Uterus (tissue), 3 donors: ENCODE measurements at regions not wholly inside any gene's neighbourhood (a gene's known extent, or its start where the extent isn't known, plus 50 kb on each side); places are given as distances from the start of the nearest gene placed in this dataset.

ENCODE experiments used
- DNase-seq, 2 donors: peaks; one replicate each; pipeline ENCODE4 v3.0.0-alpha.2; 2019 to 2020
- H3K27ac ChIP-seq, 2 donors: fragments of 200-600 bp; sonication (generic); 1 replicate in 1 of 2; 2 replicates in 1 of 2; pipeline ENCODE4 v1.5.1; 2016 to 2018
- H3K27me3 ChIP-seq, 2 donors: fragments of 200-600 bp; sonication (generic); one replicate each; pipeline ENCODE4 v1.5.1; 2018 to 2019; ENCODE audit warnings: control low read depth in 1 of 2
- H3K36me3 ChIP-seq, 2 donors: fragments of 200-600 bp; sonication (generic); one replicate each; pipeline ENCODE4 v1.5.1; 2019; ENCODE audit warnings: control low read depth in 1 of 2
- H3K4me1 ChIP-seq, 2 donors: fragments of 200-600 bp; sonication (generic); one replicate each; pipeline ENCODE4 v1.5.1; 2018 to 2019; ENCODE audit warnings: control low read depth in 1 of 2
- H3K4me3 ChIP-seq, 2 donors: fragments of 200-600 bp; sonication (generic); 1 replicate in 1 of 2; 2 replicates in 1 of 2; pipeline ENCODE4 v1.5.1; 2018 to 2019; ENCODE audit warnings: mild to moderate bottlenecking in 1 of 2
- H3K9me3 ChIP-seq, 2 donors: fragments of 200-600 bp; sonication (generic); one replicate each; pipeline ENCODE4 v1.5.1; 2019; ENCODE audit warnings: control low read depth in 1 of 2
- POLR2A ChIP-seq, 2 donors: fragments of 450-650 bp; IDR thresholded peaks; one replicate each; pipeline ENCODE4 v1.6.1; 2016; ENCODE audit warnings: antibody characterized with exemption in 2 of 2, mild to moderate bottlenecking in 1 of 2, moderate library complexity in 1 of 2
- intact Hi-C: fragments of 100-400 bp; cut with DNase I; formaldehyde crosslinking; loops from one replicate; pipeline ENCODE4 v1.15.1; 2023; ENCODE audit warnings: low total_unique reads
- TF ChIP-seq, protein P1 (sequence below), 4 experiments: fragments of 200-600 bp in 2 of 4; fragments of 450-650 bp in 2 of 4; sonication (generic) in 2 of 4; IDR thresholded peaks; one replicate each; pipeline ENCODE4 v1.5.1; 2016 to 2019; ENCODE audit warnings: antibody characterized with exemption in 4 of 4, mild to moderate bottlenecking in 2 of 4, moderate library complexity in 1 of 4
- donor health status: DM: yes; HTN: yes; CAD: no.

GRCh38 chr9:75653750-75654149, 236.7 kb upstream of the PCSK5 start:
- no peak for DNase-seq
- no peaks in the 10 kb centered on the region for H3K27me3 ChIP-seq
- no peak overlapping the region for H3K27ac ChIP-seq
- intact Hi-C loops = no loop called here
- no peak overlapping the region for H3K4me3 ChIP-seq
- no peaks in the 10 kb centered on the region for H3K36me3 ChIP-seq
- no peaks in the 10 kb centered on the region for H3K4me1 ChIP-seq
- TF ChIP-seq POLR2A (IDR thresholded peaks at IDR 0.05) = no peak
- TF ChIP-seq, protein P1, sequence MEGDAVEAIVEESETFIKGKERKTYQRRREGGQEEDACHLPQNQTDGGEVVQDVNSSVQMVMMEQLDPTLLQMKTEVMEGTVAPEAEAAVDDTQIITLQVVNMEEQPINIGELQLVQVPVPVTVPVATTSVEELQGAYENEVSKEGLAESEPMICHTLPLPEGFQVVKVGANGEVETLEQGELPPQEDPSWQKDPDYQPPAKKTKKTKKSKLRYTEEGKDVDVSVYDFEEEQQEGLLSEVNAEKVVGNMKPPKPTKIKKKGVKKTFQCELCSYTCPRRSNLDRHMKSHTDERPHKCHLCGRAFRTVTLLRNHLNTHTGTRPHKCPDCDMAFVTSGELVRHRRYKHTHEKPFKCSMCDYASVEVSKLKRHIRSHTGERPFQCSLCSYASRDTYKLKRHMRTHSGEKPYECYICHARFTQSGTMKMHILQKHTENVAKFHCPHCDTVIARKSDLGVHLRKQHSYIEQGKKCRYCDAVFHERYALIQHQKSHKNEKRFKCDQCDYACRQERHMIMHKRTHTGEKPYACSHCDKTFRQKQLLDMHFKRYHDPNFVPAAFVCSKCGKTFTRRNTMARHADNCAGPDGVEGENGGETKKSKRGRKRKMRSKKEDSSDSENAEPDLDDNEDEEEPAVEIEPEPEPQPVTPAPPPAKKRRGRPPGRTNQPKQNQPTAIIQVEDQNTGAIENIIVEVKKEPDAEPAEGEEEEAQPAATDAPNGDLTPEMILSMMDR (IDR thresholded peaks at IDR 0.05) = no peak
- no peaks in the 10 kb centered on the region for H3K9me3 ChIP-seq

GRCh38 chr9:75657015-75657414, 233.5 kb upstream of the PCSK5 start:
- DNase-seq = no peak
- Histone ChIP-seq H3K4me1 (no peaks in the 10 kb centered on the region), H3K9me3 (no peaks in the 10 kb centered on the region), H3K36me3 (no peaks in the 10 kb centered on the region), H3K27ac (no peak overlapping the region), H3K27me3 (no peaks in the 10 kb centered on the region), H3K4me3 (no peak overlapping the region)
- intact Hi-C loops = no loop called here
- TF ChIP-seq, protein P1 (IDR thresholded peaks at IDR 0.05) = no peak
- TF ChIP-seq POLR2A (IDR thresholded peaks at IDR 0.05) = no peak

DNA sequence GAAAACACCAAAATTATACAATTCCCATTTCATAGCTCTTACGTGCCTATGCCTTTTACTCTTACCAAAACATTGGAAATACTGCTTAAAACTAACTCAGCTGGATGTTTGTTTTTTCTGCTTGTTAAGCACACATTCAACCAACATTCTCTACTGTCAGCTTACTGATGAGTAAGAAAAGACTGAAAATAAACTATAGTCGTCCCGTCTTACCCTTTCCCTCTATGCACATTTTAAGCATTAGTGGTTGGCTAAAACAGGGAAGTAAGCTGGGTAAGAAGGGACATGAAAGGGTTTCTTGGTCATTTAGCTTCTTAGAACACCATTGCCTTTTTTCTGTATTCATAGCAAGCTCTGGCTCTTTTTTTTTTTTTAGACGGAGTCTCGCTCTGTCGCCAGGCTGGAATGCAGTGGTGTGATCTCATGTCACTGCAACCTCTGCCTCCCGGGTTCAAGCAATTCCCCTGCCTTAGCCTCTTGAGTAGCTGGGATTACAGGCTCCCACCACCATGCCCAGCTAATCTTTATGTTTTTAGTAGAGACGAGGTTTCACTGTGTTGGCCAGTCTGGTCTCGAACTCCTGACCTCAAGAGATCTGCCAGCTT, 232.1 kb upstream of the PCSK5 start:
- H3K9me3 ChIP-seq = no peaks in the 10 kb centered on the region
- H3K4me3 ChIP-seq = no peak overlapping the region
- TF ChIP-seq POLR2A (IDR thresholded peaks at IDR 0.05) = no peak
- TF ChIP-seq, protein P1 (IDR thresholded peaks at IDR 0.05) = no peak
- no peaks in the 10 kb centered on the region for H3K36me3 ChIP-seq
- no peaks in the 10 kb centered on the region for H3K4me1 ChIP-seq
- H3K27me3 ChIP-seq = no peaks in the 10 kb centered on the region
- no peak overlapping the region for H3K27ac ChIP-seq
- DNase-seq = no peak
- intact Hi-C loops = no loop called here

DNA sequence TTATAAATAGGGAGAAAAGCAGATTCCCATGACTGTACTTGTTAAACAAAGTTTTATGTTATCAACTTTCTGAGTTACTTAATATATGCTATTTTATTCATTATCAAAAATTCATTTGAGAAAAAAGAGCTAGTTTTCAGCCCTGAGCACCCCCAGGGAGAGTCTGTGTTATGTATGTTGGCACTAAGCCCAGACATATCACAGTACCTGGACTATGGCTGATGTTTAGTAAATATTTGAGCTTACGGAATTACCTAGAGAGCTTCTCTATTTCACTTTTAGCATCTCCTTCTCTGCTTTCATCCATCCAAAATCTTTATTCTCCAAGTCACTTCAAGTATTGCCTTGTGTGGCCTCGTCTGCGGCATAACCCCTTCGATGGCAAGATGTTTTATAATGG, 225.9 kb upstream of the PCSK5 start:
- DNase-seq = no peak
- no peak overlapping the region for H3K27ac ChIP-seq
- no peaks in the 10 kb centered on the region for H3K36me3 ChIP-seq
- no peak for TF ChIP-seq POLR2A (IDR thresholded peaks at IDR 0.05)
- TF ChIP-seq, protein P1 (IDR thresholded peaks at IDR 0.05) = no peak
- no peaks in the 10 kb centered on the region for H3K27me3 ChIP-seq
- intact Hi-C loops = no loop called here
- no peak overlapping the region for H3K4me3 ChIP-seq
- H3K4me1 ChIP-seq = no peaks in the 10 kb centered on the region
- H3K9me3 ChIP-seq = no peaks in the 10 kb centered on the region

DNA sequence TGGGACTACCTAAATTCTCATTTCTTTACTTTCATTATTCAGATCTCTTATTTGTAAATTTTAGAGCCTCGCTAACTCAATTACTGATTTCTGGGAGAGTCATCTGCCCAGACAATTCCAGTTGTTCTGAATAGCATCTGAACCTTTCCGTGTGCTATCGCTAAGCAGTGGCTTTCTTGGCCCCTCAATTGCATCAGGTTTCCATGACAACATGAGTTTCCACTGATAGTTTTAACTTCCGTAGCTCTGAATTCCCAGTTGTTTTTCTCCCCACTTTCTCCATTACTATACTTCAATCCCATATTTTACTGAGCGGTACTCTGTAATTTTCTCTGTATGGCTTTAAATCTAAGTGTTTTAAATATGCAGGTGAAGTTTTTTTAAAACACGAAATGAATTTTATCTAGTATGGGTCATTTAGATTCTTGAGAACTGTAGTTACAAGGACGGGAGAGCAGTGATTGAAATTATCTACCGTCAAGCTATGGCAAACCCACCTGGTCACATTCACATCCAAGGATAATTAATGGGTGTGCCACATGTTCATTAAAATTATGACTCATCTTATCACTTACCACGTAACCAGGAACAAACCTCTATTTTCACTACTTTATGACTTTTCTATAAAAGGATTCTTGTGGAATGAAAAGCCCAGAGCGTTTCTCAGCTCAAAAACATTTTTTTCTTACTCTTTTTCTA, 223.5 kb upstream of the PCSK5 start:
- Histone ChIP-seq H3K9me3 (no peaks in the 10 kb centered on the region), H3K4me3 (no peak overlapping the region), H3K4me1 (no peaks in the 10 kb centered on the region), H3K27ac (no peak overlapping the region), H3K27me3 (no peaks in the 10 kb centered on the region), H3K36me3 (no peaks in the 10 kb centered on the region)
- no peak for TF ChIP-seq POLR2A (IDR thresholded peaks at IDR 0.05)
- TF ChIP-seq, protein P1 (IDR thresholded peaks at IDR 0.05) = no peak
- no peak for DNase-seq
- intact Hi-C loops = no loop called here
